ENCODE measurements at regions not wholly inside any gene's neighbourhood (a gene's known extent, or its start where the extent isn't known, plus 50 kb on each side); places are given as distances from the start of the nearest gene placed in this dataset.

- TF ChIP-seq, protein P1, sequence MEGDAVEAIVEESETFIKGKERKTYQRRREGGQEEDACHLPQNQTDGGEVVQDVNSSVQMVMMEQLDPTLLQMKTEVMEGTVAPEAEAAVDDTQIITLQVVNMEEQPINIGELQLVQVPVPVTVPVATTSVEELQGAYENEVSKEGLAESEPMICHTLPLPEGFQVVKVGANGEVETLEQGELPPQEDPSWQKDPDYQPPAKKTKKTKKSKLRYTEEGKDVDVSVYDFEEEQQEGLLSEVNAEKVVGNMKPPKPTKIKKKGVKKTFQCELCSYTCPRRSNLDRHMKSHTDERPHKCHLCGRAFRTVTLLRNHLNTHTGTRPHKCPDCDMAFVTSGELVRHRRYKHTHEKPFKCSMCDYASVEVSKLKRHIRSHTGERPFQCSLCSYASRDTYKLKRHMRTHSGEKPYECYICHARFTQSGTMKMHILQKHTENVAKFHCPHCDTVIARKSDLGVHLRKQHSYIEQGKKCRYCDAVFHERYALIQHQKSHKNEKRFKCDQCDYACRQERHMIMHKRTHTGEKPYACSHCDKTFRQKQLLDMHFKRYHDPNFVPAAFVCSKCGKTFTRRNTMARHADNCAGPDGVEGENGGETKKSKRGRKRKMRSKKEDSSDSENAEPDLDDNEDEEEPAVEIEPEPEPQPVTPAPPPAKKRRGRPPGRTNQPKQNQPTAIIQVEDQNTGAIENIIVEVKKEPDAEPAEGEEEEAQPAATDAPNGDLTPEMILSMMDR (IDR thresholded peaks at IDR 0.05), result no peak
- TF ChIP-seq POLR2A (IDR thresholded peaks at IDR 0.05), result no peak
- no peak for TF ChIP-seq EP300 (IDR thresholded peaks at IDR 0.05)
Observed at GRCh38 chr3:80836395-80836794, 925.0 kb downstream of the GBE1 start.

Measured in tibial nerve (tissue), 4 donors.